ENCODE measurements at regions not wholly inside any gene's neighbourhood (a gene's known extent, or its start where the extent isn't known, plus 50 kb on each side); places are given as distances from the start of the nearest gene placed in this dataset.
"Not testable (repeated sequence)": the region's sequence is repeated elsewhere in the genome, so short reads cannot be mapped to it uniquely, and the experiment has no call there.

DNA sequence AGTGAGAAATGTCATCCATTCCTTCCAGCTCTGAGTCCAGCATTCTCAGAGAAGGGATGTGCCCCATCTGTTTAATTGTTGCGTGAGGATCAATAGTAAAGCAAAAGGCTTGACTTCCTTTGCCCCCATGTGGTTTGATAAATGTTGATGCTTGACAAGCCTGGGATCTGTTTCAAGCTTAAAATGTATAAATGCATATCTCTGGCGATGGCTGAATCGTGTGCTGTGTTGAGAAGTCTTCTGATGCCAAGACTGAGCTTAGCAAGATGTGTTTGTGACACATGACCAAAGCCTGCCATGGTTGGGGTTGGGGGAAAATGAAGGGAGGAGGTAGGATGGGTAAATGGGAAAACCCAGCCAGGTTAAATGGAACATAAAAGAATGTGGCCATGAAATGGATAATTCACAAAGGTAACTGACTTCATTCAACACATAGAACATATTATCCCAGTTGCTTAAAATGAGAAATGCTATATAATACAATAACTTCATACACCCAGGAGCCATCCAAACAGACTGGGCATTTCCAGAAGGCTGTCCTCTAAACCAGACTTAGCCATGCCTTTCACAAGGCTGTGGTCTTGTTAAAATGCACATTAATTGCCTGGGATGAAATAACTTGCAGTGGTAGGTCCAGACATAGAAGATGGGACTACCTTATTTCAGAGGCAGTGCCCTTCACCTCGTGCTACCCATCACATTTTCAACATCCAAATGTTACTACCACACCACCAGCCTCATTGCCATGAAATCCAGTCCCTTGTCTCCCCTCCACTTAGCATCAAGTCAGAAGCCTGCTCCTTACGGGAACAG is 147.3 kb upstream of the PDE1C start:
- TF ChIP-seq ZFX (IDR thresholded peaks at IDR 0.05; ENCODE audit: borderline replicate concordance), result no peak
- TF ChIP-seq, protein P1, sequence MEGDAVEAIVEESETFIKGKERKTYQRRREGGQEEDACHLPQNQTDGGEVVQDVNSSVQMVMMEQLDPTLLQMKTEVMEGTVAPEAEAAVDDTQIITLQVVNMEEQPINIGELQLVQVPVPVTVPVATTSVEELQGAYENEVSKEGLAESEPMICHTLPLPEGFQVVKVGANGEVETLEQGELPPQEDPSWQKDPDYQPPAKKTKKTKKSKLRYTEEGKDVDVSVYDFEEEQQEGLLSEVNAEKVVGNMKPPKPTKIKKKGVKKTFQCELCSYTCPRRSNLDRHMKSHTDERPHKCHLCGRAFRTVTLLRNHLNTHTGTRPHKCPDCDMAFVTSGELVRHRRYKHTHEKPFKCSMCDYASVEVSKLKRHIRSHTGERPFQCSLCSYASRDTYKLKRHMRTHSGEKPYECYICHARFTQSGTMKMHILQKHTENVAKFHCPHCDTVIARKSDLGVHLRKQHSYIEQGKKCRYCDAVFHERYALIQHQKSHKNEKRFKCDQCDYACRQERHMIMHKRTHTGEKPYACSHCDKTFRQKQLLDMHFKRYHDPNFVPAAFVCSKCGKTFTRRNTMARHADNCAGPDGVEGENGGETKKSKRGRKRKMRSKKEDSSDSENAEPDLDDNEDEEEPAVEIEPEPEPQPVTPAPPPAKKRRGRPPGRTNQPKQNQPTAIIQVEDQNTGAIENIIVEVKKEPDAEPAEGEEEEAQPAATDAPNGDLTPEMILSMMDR (IDR thresholded peaks at IDR 0.05), result no peak
- no peak overlapping the region for H3K27ac ChIP-seq

DNA sequence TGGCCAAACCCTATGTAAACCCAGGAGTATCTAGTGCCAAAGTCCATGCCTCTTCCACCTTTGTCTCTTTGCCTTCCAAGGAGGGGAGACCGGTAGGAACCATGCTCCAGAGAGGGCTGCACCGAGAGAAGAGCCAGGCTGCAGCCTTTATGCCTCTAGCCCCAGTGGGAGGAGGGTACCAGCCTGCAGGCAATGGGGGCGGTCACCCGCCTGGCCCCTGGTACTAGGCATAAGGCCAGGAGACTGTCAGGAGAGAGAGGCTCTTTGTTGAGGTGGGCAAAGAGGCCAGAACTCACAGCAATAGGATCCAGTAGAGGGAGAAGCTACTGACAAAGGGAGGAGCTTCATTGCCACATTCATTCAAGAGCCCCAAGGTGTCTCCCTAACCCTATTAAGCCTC is 146.6 kb upstream of the PDE1C start:
- no peak for TF ChIP-seq ZFX (IDR thresholded peaks at IDR 0.05; ENCODE audit: borderline replicate concordance)
- TF ChIP-seq, protein P1 (IDR thresholded peaks at IDR 0.05), result no peak
- H3K27ac ChIP-seq, result no peak overlapping the region

DNA sequence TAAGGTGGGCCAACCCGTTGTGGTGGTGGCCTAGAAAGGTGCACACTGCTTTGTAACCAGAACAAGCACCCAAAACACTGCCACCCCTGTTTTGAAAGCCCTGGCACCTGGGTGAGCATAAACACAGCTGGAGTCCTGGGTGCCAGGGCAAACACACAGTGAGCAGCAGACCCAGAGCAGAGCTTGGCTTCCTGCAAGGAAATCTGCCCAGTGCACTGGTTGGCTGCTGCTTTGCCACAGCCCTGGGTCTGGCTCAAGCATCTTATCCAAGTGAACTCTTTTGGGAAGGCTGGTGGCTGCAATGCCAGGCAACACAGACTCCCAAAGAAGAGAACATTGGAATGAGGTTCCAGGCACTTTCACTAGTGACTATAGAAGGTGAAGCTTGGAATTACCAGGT is 145.5 kb upstream of the PDE1C start:
- TF ChIP-seq ZFX (IDR thresholded peaks at IDR 0.05; ENCODE audit: borderline replicate concordance), result no peak
- no peak overlapping the region for H3K27ac ChIP-seq

DNA sequence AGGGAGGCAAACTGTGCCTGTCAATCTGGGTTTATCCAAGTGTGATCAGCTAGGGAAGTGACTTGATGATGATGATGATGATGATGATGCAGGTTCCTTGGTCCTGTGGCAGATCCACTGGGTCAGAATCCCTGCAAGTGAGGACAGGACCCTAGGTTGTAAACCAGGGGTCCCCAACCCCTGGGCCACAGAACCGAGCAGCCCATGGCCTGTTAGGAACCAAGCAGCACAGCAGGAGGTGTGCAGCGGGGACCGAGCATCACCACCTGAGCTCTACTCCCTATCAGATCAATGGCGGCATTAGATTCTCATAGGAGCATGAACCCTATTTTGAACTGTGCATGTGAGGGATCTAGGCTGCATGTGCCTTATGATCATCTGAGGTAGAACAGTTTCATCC is 144.7 kb upstream of the PDE1C start:
- TF ChIP-seq, protein P1 (IDR thresholded peaks at IDR 0.05), result no peak
- no peak for TF ChIP-seq ZFX (IDR thresholded peaks at IDR 0.05; ENCODE audit: borderline replicate concordance)
- H3K27ac ChIP-seq, result no peak overlapping the region

DNA sequence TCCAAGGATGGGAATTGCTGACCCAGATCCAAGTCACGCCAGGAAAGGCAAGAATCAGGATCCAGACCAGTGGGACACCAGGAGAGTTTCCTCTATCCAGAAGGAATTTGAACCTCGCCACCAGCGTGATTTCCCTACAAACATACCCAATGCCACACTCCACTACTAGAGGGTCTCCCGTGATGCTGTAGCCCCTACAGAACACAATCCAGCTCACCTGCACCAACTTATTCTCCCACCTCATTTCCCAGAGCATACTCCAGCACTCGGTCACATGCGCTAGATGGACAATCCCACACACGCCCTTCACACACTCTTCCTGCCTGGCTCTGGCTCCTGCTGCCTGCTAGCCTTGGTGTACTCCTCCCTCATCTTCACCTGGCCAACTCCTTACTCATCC is 142.1 kb upstream of the PDE1C start:
- no peak overlapping the region for H3K27ac ChIP-seq
- TF ChIP-seq, protein P1 (IDR thresholded peaks at IDR 0.05), result no peak
- TF ChIP-seq ZFX (IDR thresholded peaks at IDR 0.05; ENCODE audit: borderline replicate concordance), result no peak

DNA sequence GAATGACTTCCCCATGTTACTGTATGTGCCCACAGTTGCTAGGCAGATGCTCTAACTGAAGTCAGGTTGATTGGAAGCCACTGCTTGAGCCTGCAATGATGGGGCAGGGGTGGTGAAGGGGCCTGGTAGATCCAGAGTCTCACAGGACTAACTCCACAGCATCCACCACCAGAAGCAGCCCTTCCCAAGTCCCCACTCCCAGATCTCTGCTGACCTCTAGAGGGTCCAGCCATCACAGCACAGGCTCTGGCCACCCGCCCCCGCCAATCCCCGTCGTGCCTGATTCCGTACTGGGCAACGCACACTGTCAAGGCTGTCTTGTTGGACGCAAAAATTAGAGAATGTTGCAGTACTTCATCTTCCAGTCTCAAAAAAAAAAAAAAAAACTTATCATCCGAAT is 136.8 kb upstream of the PDE1C start:
- TF ChIP-seq, protein P1 (IDR thresholded peaks at IDR 0.05), result peak; percentile 50
- no peak for TF ChIP-seq ZFX (IDR thresholded peaks at IDR 0.05; ENCODE audit: borderline replicate concordance)
- H3K27ac ChIP-seq, result no peak overlapping the region

DNA sequence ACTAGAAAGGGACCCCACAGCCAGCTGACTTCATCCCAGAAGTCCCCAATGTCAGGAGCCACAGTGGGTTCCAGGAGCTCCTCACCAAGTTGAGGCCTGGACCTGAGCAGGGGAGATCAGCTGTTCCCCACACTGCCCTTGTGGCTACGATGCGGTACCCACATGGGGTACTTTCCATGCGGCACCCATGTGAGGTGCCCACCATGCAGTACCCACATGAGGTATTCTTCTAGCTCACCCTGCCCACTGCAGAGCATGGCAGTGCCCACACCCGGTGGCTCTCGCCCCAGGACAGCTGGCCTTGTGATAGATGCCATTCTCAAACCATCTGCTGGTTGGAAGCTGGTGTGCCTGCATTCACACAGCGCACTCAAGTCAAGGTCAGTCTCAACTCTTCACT is 136.3 kb upstream of the PDE1C start:
- H3K27ac ChIP-seq, result no peak overlapping the region
- TF ChIP-seq ZFX (IDR thresholded peaks at IDR 0.05; ENCODE audit: borderline replicate concordance), result no peak
- TF ChIP-seq, protein P1 (IDR thresholded peaks at IDR 0.05), result no peak

DNA sequence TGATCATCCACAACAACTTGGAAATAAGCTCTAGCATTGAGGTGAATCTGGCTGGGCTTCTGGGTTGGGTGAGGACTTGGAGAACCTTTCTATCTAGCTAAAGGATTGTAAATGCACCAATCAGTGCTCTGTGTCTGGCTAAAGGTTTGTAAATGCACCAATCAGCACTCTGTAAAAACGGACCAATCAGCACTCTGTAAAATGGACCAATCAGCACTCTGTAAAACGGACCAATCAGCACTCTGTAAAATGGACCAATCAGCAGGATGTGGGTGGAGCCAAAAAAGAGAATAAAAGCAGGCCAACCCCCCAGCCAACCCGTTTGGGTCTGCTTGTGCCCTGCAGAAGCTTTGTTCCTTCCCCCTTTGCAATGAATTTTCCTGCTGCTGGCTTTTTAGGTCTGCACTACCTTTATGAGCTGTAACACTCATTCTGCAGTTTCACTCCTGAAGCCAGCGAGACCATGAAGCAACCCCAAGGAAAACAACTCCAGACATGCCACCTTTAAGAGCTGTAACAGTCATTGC is 135.2 kb upstream of the PDE1C start:
- H3K27ac ChIP-seq, result not testable (repeated sequence)

All from 22Rv1 (cell line).